HPDE6-E6E7 (cell line): ENCODE measurements at regions not wholly inside any gene's neighbourhood (a gene's known extent, or its start where the extent isn't known, plus 50 kb on each side); places are given as distances from the start of the nearest gene placed in this dataset.
"Not testable (repeated sequence)": the region's sequence is repeated elsewhere in the genome, so short reads cannot be mapped to it uniquely, and the experiment has no call there.

Experiments
- DNase-seq: peaks from one replicate; pipeline ENCODE4 v3.0.0; 2011; ENCODE audit warnings: missing footprints; ENCODE audit errors: extremely low spot score

- not testable (repeated sequence) for DNase-seq
Measured at GRCh38 chr16:31745098-31745497, 128.5 kb upstream of the ZNF267 start.

GRCh38 chr16:31745900-31746299, 127.7 kb upstream of the ZNF267 start:
- no peak for DNase-seq

GRCh38 chr16:31754998-31755615, 118.5 kb upstream of the ZNF267 start:
- no peak for DNase-seq

GRCh38 chr16:31764103-31764502, 109.5 kb upstream of the ZNF267 start:
- no peak for DNase-seq

- DNase-seq: no peak
Measured at GRCh38 chr16:31767267-31767666, 106.3 kb upstream of the ZNF267 start.

- DNase-seq: no peak
Measured at GRCh38 chr16:31780342-31780741, 93.3 kb upstream of the ZNF267 start.

GRCh38 chr16:31785126-31785525, 88.5 kb upstream of the ZNF267 start:
- DNase-seq: no peak

GRCh38 chr16:31807086-31807485, 66.5 kb upstream of the ZNF267 start:
- no peak for DNase-seq

- no peak for DNase-seq
Measured at GRCh38 chr16:31810863-31811262, 62.7 kb upstream of the ZNF267 start.

GRCh38 chr16:31816141-31816540, 57.5 kb upstream of the ZNF267 start:
- not testable (repeated sequence) for DNase-seq

GRCh38 chr16:31819386-31819785, 54.2 kb upstream of the ZNF267 start:
- no peak for DNase-seq

- DNase-seq: no peak
Measured at GRCh38 chr16:31819948-31820347, 53.7 kb upstream of the ZNF267 start.
